HepG2 (cell line): ENCODE measurements at regions not wholly inside any gene's neighbourhood (a gene's known extent, or its start where the extent isn't known, plus 50 kb on each side); places are given as distances from the start of the nearest gene placed in this dataset.

Experiments used
- ATAC-seq: fragments of 200-7000 bp; cut with Tn5 transposase; 3 replicates; pipeline ENCODE4 v1.9.1; 2020; ENCODE audit warnings: mild to moderate bottlenecking, moderate library complexity
- BruUV-seq: library from RNA; stranded (reverse); fragments of 400-500 nt; replicated peaks from 2 replicates; lab custom pipeline; 2021; lab: Mats Ljungman, UMichigan
- CTCF ChIA-PET: fragments of 300-600 bp; formaldehyde crosslinking; extraction: SDS; loops from one replicate; lab custom pipeline; 2021; ENCODE audit warnings: low total read pairs, inconsistent platforms, low intra/inter-chr PET ratio; lab: Yijun Ruan, JAX
- POLR2A ChIA-PET: fragments of 350-600 bp; sonication (Branson Sonifier 250); formaldehyde crosslinking; loops from one replicate; lab custom pipeline; 2020; ENCODE audit warnings: antibody characterized with exemption, inconsistent platforms; lab: Yijun Ruan, JAX
- DNase-seq: peaks from one replicate; pipeline ENCODE4 v3.0.0-alpha.2; 2015; ENCODE audit warnings: low spot score
- FAIRE-seq: peaks from 3 replicates; lab custom pipeline; 2011; peaks lifted over from hg19 to GRCh38; lab: Jason Lieb, UNC
- H2AFZ ChIP-seq: one replicate; pipeline ENCODE4 v1.6.1; 2011; ENCODE audit warnings: low read length, inconsistent platforms
- H3K27ac ChIP-seq: fragments of 300-600 bp; 3 replicates; pipeline ENCODE4 v1.8.0; 2011; ENCODE audit warnings: mixed run types, mild to moderate bottlenecking, mixed read lengths, low read length, inconsistent platforms; ENCODE audit not compliant: insufficient read depth; ENCODE audit errors: extremely low read length
- H3K27me3 ChIP-seq, 2 experiments: fragments of 200-600 bp in 1 of 2; 2 replicates in 1 of 2; 3 replicates in 1 of 2; pipeline versions ENCODE4 v1.6.0 to v1.8.0; 2011; ENCODE audit warnings: low read length in 2 of 2, mild to moderate bottlenecking in 2 of 2, moderate library complexity in 2 of 2, inconsistent platforms in 1 of 2; ENCODE audit not compliant: insufficient read depth in 2 of 2, control insufficient read depth in 1 of 2
- H3K36me3 ChIP-seq, 2 experiments: fragments of 200-600 bp in 1 of 2; replicated peaks in 1 of 2; 2 replicates in 1 of 2; 3 replicates in 1 of 2; pipeline versions ENCODE4 v1.5.1 to v1.8.0; 2011; ENCODE audit warnings: low read length in 2 of 2, inconsistent platforms in 1 of 2; ENCODE audit not compliant: insufficient read depth in 2 of 2, control insufficient read depth in 1 of 2
- H3K4me1 ChIP-seq: 2 replicates; pipeline ENCODE4 v1.5.1; 2012; ENCODE audit warnings: low read length, inconsistent platforms; ENCODE audit not compliant: insufficient read depth
- H3K4me2 ChIP-seq: 2 replicates; pipeline ENCODE4 v1.6.0; 2011; ENCODE audit warnings: low read depth, low read length, inconsistent platforms
- H3K4me3 ChIP-seq, 3 experiments: fragments of 200-600 bp in 1 of 3; sonication (generic), shearing (Covaris generic) in 1 of 3; replicated peaks in 1 of 3; 2 replicates each; pipeline ENCODE4 v1.5.1; 2011 to 2016; ENCODE audit warnings: low read length in 3 of 3, inconsistent platforms in 2 of 3, low read depth in 2 of 3, mild to moderate bottlenecking in 2 of 3, control low read depth in 1 of 3, mixed read lengths in 1 of 3; ENCODE audit not compliant: insufficient read depth in 1 of 3
- H3K79me2 ChIP-seq: one replicate; pipeline ENCODE4 v1.6.1; 2011; ENCODE audit warnings: low read length, inconsistent platforms; ENCODE audit not compliant: insufficient read depth
- H3K9ac ChIP-seq: 2 replicates; pipeline ENCODE4 v1.6.0; 2011; ENCODE audit warnings: mild to moderate bottlenecking, low read depth, low read length, inconsistent platforms; ENCODE audit not compliant: insufficient read depth
- H3K9me3 ChIP-seq: 2 replicates; pipeline ENCODE4 v1.5.1; 2012; ENCODE audit warnings: mild to moderate bottlenecking, low read length
- H4K20me1 ChIP-seq: 2 replicates; pipeline ENCODE4 v1.6.0; 2011; ENCODE audit warnings: inconsistent platforms, mild to moderate bottlenecking, low read length, moderate library complexity; ENCODE audit not compliant: insufficient read depth
- CREB1 ChIP-seq, 2 experiments: fragments of 450-650 bp in 1 of 2; IDR thresholded peaks; 2 replicates each; pipeline ENCODE4 v1.6.1; 2016 to 2017; ENCODE audit warnings: control low read depth in 1 of 2, mild to moderate bottlenecking in 1 of 2, missing compliant biosample characterization in 1 of 2, missing genetic modification characterization in 1 of 2
- ESRRA ChIP-seq: sonication (generic); formaldehyde crosslinking; IDR thresholded peaks from 2 replicates; pipeline ENCODE4 v1.5.1; 2020; ENCODE audit warnings: mild to moderate bottlenecking, low read depth, missing genetic modification reagents
- GTF2F1 ChIP-seq: fragments of 150-350 bp; IDR thresholded peaks from 2 replicates; pipeline ENCODE4 v1.6.1; 2014; ENCODE audit warnings: low read length
- KDM5B ChIP-seq: sonication (generic); formaldehyde crosslinking; IDR thresholded peaks from 2 replicates; pipeline ENCODE4 v1.4.0; 2020; ENCODE audit warnings: missing genetic modification reagents, mild to moderate bottlenecking, borderline replicate concordance
- KLF9 ChIP-seq: IDR thresholded peaks from 2 replicates; pipeline ENCODE4 v1.6.1; 2016; ENCODE audit warnings: low read depth
- PTBP1 ChIP-seq: fragments of 200-400 bp; formaldehyde crosslinking; IDR thresholded peaks from 2 replicates; pipeline ENCODE4 v1.6.1; 2018; ENCODE audit warnings: low read length, low read depth; ENCODE audit not compliant: poor library complexity, severe bottlenecking
- SNAPC2 ChIP-seq: sonication (generic); formaldehyde crosslinking; IDR thresholded peaks from 2 replicates; pipeline ENCODE4 v1.8.1; 2022; ENCODE audit warnings: mild to moderate bottlenecking, missing genetic modification reagents
- THAP11 ChIP-seq: IDR thresholded peaks from 2 replicates; pipeline ENCODE4 v1.6.1; 2016; ENCODE audit warnings: missing biosample characterization, missing genetic modification reagents
- ZEB1 ChIP-seq: IDR thresholded peaks from 2 replicates; pipeline ENCODE4 v1.6.1; 2012; ENCODE audit warnings: mild to moderate bottlenecking, low read depth, inconsistent platforms; ENCODE audit not compliant: insufficient replicate concordance
- ZFP36L2 ChIP-seq: sonication (generic); formaldehyde crosslinking; IDR thresholded peaks from 2 replicates; pipeline ENCODE4 v1.4.0; 2020; ENCODE audit warnings: missing genetic modification reagents
- ZIK1 ChIP-seq: sonication (generic); formaldehyde crosslinking; IDR thresholded peaks from 2 replicates; pipeline ENCODE4 v1.5.0; 2020; ENCODE audit warnings: mild to moderate bottlenecking, low read depth, missing genetic modification reagents, borderline replicate concordance
- ZNF10 ChIP-seq: sonication (generic); formaldehyde crosslinking; IDR thresholded peaks from 2 replicates; pipeline ENCODE4 v1.4.0; 2020; ENCODE audit warnings: mild to moderate bottlenecking, low read depth, missing genetic modification reagents, borderline replicate concordance
- ZNF619 ChIP-seq: sonication (generic); formaldehyde crosslinking; IDR thresholded peaks from 2 replicates; pipeline ENCODE4 v1.4.0; 2020; ENCODE audit warnings: mild to moderate bottlenecking, missing genetic modification reagents
- ZNF644 ChIP-seq: IDR thresholded peaks from 2 replicates; pipeline ENCODE4 v1.6.1; 2016; ENCODE audit warnings: low read depth
- ZNF749 ChIP-seq: sonication (generic); formaldehyde crosslinking; IDR thresholded peaks from 2 replicates; pipeline ENCODE4 v1.8.0; 2022; ENCODE audit warnings: mild to moderate bottlenecking, missing genetic modification reagents, moderate library complexity, borderline replicate concordance
- ZNF839 ChIP-seq: sonication (generic); formaldehyde crosslinking; IDR thresholded peaks from 2 replicates; pipeline ENCODE4 v1.4.0; 2020; ENCODE audit warnings: missing genetic modification reagents, mild to moderate bottlenecking, borderline replicate concordance
- ZNF878 ChIP-seq: sonication (generic); formaldehyde crosslinking; IDR thresholded peaks from 2 replicates; pipeline ENCODE4 v1.8.1; 2023; ENCODE audit warnings: mild to moderate bottlenecking, missing genetic modification reagents, moderate library complexity
- ZSCAN30 ChIP-seq: sonication (generic); formaldehyde crosslinking; IDR thresholded peaks from 2 replicates; pipeline ENCODE4 v1.5.0; 2020; ENCODE audit warnings: mild to moderate bottlenecking, missing genetic modification reagents
- ZSCAN31 ChIP-seq: sonication (generic); formaldehyde crosslinking; IDR thresholded peaks from 2 replicates; pipeline ENCODE4 v1.5.0; 2020; ENCODE audit warnings: low read depth, mild to moderate bottlenecking, missing genetic modification reagents
- in situ Hi-C: cut with HindIII; loops from 2 replicates; pipeline ENCODE4 v1.10.0; 2017; ENCODE audit warnings: low pct_unique_long_range_greater_than_20kb; ENCODE audit not compliant: extremely low pct_ligation_motif_present
- intact Hi-C: fragments of 100-400 bp; cut with micrococcal nuclease; formaldehyde crosslinking; loops from one replicate; pipeline ENCODE4 v1.10.0; 2022; ENCODE audit not compliant: unreplicated experiment
- TF ChIP-seq, protein P1 (sequence below): IDR thresholded peaks from 2 replicates; pipeline ENCODE4 v1.6.1; 2016; ENCODE audit warnings: control low read depth
- TF ChIP-seq, protein P2 (sequence below): sonication (generic); formaldehyde crosslinking; IDR thresholded peaks from 2 replicates; pipeline ENCODE4 v1.5.1; 2020; ENCODE audit warnings: missing genetic modification reagents, mild to moderate bottlenecking, borderline replicate concordance

DNA sequence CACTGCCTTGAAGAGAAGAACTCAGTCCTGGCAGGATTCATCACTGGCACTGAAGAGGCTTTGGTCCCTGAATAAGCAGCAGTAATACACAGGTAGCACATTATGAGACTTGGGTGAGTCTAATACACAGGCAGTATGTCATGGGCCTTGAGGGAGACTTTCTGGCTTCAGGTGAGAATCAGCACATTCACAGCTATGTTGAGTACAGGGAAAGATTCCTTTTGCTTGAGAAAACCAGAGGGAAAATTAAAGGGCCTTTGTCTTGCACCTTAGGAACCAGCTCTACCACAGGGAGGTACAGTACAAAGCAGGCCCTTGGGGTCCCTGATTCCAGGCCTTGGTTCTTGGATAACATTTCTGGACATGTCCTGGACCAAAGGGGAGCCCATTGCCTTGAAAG lies 484.6 kb downstream of the RFC3 start:
- no peaks in the 10 kb centered on the region for H4K20me1 ChIP-seq
- ChIA-PET POLR2A (no interaction called here), CTCF (no interaction called here)
- in situ Hi-C loops (no loop called here), intact Hi-C loops (no loop called here)
- no peak for TF ChIP-seq ESRRA (CRISPR knock-in tag)
- TF ChIP-seq ZNF644 (CRISPR knock-in tag) = no peak
- TF ChIP-seq SNAPC2 = no peak
- no peak for TF ChIP-seq ZNF619 (CRISPR knock-in tag)
- TF ChIP-seq GTF2F1 = no peak
- no peak for TF ChIP-seq ZIK1
- no peak for TF ChIP-seq ZSCAN31
- no peak overlapping the region for H3K9ac ChIP-seq
- FAIRE-seq (no peak), ATAC-seq (no peak), DNase-seq (no peak)
- BruUV-seq = no TSS peak
- no peak overlapping the region for H2AFZ ChIP-seq
- H3K27ac ChIP-seq = no peak overlapping the region
- H3K4me1 ChIP-seq = no peaks in the 10 kb centered on the region
- H3K4me2 ChIP-seq = no peak overlapping the region
- H3K9me3 ChIP-seq = no peaks in the 10 kb centered on the region
- no peaks in the 10 kb centered on the region for H3K79me2 ChIP-seq
- H3K27me3 ChIP-seq = no peaks in the 10 kb centered on the region
- no peaks in the 10 kb centered on the region for H3K36me3 ChIP-seq
- H3K4me3 ChIP-seq = no peak overlapping the region

DNA sequence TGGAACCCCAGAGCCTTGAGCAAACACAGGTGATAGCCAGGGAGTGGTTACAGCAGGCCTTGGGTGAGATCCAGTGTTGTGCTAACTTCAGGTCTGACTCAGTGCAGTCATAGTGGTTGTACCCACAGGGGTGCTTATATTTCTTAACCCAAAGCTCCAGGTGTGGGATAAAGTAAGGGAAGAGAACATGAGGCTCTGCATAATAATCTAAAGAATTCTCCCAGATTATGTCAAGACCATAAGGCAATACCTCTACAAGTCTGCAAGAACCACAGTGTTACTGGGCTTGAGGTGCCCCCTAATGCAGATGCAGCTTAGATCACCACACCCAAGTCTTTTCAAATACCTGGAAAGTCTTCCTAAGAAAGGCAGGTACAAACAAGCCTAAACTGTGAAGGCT lies 485.4 kb downstream of the RFC3 start:
- Histone ChIP-seq H3K27me3 (no peaks in the 10 kb centered on the region), H3K27ac (no peak overlapping the region), H2AFZ (no peak overlapping the region), H4K20me1 (no peaks in the 10 kb centered on the region), H3K4me2 (no peak overlapping the region), H3K79me2 (no peaks in the 10 kb centered on the region), H3K36me3 (no peaks in the 10 kb centered on the region), H3K9me3 (no peaks in the 10 kb centered on the region), H3K4me1 (no peaks in the 10 kb centered on the region), H3K9ac (no peak overlapping the region), H3K4me3 (no peak overlapping the region)
- DNase-seq (no peak), ATAC-seq (no peak), FAIRE-seq (no peak)
- BruUV-seq = no TSS peak
- intact Hi-C loops (no loop called here), in situ Hi-C loops (no loop called here)
- ChIA-PET CTCF (no interaction called here), POLR2A (no interaction called here)
- TF ChIP-seq ZNF878 (CRISPR knock-in tag) (no peak), ZSCAN30 (CRISPR knock-in tag) (no peak), KDM5B (CRISPR knock-in tag) (no peak), ZNF749 (CRISPR knock-in tag) (no peak), ZEB1 (no peak), PTBP1 (no peak), ZFP36L2 (CRISPR knock-in tag) (no peak), KLF9 (no peak), THAP11 (CRISPR knock-in tag) (no peak), ZNF10 (no peak), ZNF839 (CRISPR knock-in tag) (no peak), CREB1 (IDR thresholded peaks at IDR 0.05) (no peak), CREB1 (CRISPR knock-in tag; IDR thresholded peaks at IDR 0.05) (no peak)
- TF ChIP-seq, protein P1, sequence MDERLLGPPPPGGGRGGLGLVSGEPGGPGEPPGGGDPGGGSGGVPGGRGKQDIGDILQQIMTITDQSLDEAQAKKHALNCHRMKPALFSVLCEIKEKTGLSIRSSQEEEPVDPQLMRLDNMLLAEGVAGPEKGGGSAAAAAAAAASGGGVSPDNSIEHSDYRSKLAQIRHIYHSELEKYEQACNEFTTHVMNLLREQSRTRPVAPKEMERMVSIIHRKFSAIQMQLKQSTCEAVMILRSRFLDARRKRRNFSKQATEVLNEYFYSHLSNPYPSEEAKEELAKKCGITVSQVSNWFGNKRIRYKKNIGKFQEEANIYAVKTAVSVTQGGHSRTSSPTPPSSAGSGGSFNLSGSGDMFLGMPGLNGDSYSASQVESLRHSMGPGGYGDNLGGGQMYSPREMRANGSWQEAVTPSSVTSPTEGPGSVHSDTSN = no peak
- TF ChIP-seq, protein P2, sequence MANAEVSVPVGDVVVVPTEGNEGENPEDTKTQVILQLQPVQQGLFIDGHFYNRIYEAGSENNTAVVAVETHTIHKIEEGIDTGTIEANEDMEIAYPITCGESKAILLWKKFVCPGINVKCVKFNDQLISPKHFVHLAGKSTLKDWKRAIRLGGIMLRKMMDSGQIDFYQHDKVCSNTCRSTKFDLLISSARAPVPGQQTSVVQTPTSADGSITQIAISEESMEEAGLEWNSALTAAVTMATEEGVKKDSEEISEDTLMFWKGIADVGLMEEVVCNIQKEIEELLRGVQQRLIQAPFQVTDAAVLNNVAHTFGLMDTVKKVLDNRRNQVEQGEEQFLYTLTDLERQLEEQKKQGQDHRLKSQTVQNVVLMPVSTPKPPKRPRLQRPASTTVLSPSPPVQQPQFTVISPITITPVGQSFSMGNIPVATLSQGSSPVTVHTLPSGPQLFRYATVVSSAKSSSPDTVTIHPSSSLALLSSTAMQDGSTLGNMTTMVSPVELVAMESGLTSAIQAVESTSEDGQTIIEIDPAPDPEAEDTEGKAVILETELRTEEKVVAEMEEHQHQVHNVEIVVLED = no peak
